ENCODE measurements at regions not wholly inside any gene's neighbourhood (a gene's known extent, or its start where the extent isn't known, plus 50 kb on each side); places are given as distances from the start of the nearest gene placed in this dataset.
"Not testable (repeated sequence)": the region's sequence is repeated elsewhere in the genome, so short reads cannot be mapped to it uniquely, and the experiment has no call there.

- Mint-ChIP-seq H3K36me3 (no peaks in the 10 kb centered on the region), H3K4me1 (no peaks in the 10 kb centered on the region), H3K27ac (no peak overlapping the region), H3K27me3 (no peaks in the 10 kb centered on the region), H3K4me3 (no peak overlapping the region), H3K9me3 (peaks cover 6 to 23% (median 14%) of the 10 kb centered on the region in 5 donors)
- no peak overlapping the region for H3K4me3 ChIP-seq (ENCODE audit: low read length)
- no peaks in the 10 kb centered on the region for H3K36me3 ChIP-seq (ENCODE audit: insufficient read depth, low read length)
- POLR2A ChIA-PET = no interaction called here
- no peak overlapping the region for H3K27ac ChIP-seq (ENCODE audit: low read depth, low read length)
- CTCF ChIA-PET = no interaction called here
- H3K27me3 ChIP-seq (ENCODE audit: insufficient read depth, low read length, poor library complexity, severe bottlenecking) = no peaks in the 10 kb centered on the region
- DNase-seq = no peak
- H3K9me3 ChIP-seq (ENCODE audit: low read length) = no peaks in the 10 kb centered on the region
- no peaks in the 10 kb centered on the region for H3K4me1 ChIP-seq (ENCODE audit: insufficient read depth, low read length)
Measured at GRCh38 chr20:55649254-55649653, 356.1 kb downstream of the CBLN4 start.

- Histone ChIP-seq H3K9me3 (ENCODE audit: low read length) (no peaks in the 10 kb centered on the region), H3K36me3 (ENCODE audit: insufficient read depth, low read length) (no peaks in the 10 kb centered on the region), H3K4me3 (ENCODE audit: low read length) (no peak overlapping the region), H3K4me1 (ENCODE audit: insufficient read depth, low read length) (no peaks in the 10 kb centered on the region), H3K27ac (ENCODE audit: low read depth, low read length) (no peak overlapping the region), H3K27me3 (ENCODE audit: insufficient read depth, low read length, poor library complexity, severe bottlenecking) (no peaks in the 10 kb centered on the region)
- Mint-ChIP-seq H3K27me3 (no peaks in the 10 kb centered on the region), H3K36me3 (no peaks in the 10 kb centered on the region), H3K4me1 (no peaks in the 10 kb centered on the region), H3K4me3 (no peak overlapping the region), H3K9me3 (peaks cover 4 to 19% (median 10%) of the 10 kb centered on the region in 5 donors), H3K27ac (no peak overlapping the region)
- CTCF ChIA-PET = no interaction called here
- no peak for DNase-seq
- POLR2A ChIA-PET = no interaction called here
Measured at GRCh38 chr20:55646851-55647250, 358.5 kb downstream of the CBLN4 start.

- no peaks in the 10 kb centered on the region for H3K27me3 Mint-ChIP-seq
- H3K4me3 Mint-ChIP-seq = no peak overlapping the region
- no peaks in the 10 kb centered on the region for H3K36me3 Mint-ChIP-seq
- H3K27ac Mint-ChIP-seq = no peak overlapping the region
- CTCF ChIA-PET = no interaction called here
- no peak overlapping the region for H3K4me3 ChIP-seq (ENCODE audit: low read length)
- no peaks in the 10 kb centered on the region for H3K4me1 ChIP-seq (ENCODE audit: insufficient read depth, low read length)
- no peaks in the 10 kb centered on the region for H3K9me3 ChIP-seq (ENCODE audit: low read length)
- peaks cover 0 to 10% (median 4%) of the 10 kb centered on the region in 5 donors for H3K9me3 Mint-ChIP-seq
- POLR2A ChIA-PET = no interaction called here
- no peak for DNase-seq
- H3K27ac ChIP-seq (ENCODE audit: low read depth, low read length) = no peak overlapping the region
- H3K27me3 ChIP-seq (ENCODE audit: insufficient read depth, low read length, poor library complexity, severe bottlenecking) = no peaks in the 10 kb centered on the region
- no peaks in the 10 kb centered on the region for H3K36me3 ChIP-seq (ENCODE audit: insufficient read depth, low read length)
- H3K4me1 Mint-ChIP-seq = no peaks in the 10 kb centered on the region
Measured at GRCh38 chr20:55641497-55641896, 363.8 kb downstream of the CBLN4 start.

GRCh38 chr20:55635870-55636269, 369.4 kb downstream of the CBLN4 start:
- no peaks in the 10 kb centered on the region for H3K27me3 Mint-ChIP-seq
- H3K27ac Mint-ChIP-seq = no peak overlapping the region
- Histone ChIP-seq H3K9me3 (ENCODE audit: low read length) (no peaks in the 10 kb centered on the region), H3K27me3 (ENCODE audit: insufficient read depth, low read length, poor library complexity, severe bottlenecking) (no peaks in the 10 kb centered on the region), H3K27ac (ENCODE audit: low read depth, low read length) (no peak overlapping the region), H3K4me3 (ENCODE audit: low read length) (no peak overlapping the region), H3K4me1 (ENCODE audit: insufficient read depth, low read length) (no peaks in the 10 kb centered on the region), H3K36me3 (ENCODE audit: insufficient read depth, low read length) (no peaks in the 10 kb centered on the region)
- DNase-seq = no peak
- no peak overlapping the region for H3K4me3 Mint-ChIP-seq
- ChIA-PET POLR2A (no interaction called here), CTCF (no interaction called here)
- H3K4me1 Mint-ChIP-seq = no peaks in the 10 kb centered on the region
- H3K36me3 Mint-ChIP-seq = no peaks in the 10 kb centered on the region
- H3K9me3 Mint-ChIP-seq = peaks cover 0 to 6% (median 3%) of the 10 kb centered on the region in 5 donors

GRCh38 chr20:55632592-55632991, 372.7 kb downstream of the CBLN4 start:
- CTCF ChIA-PET = interaction anchor here (0.5 kb wide), 1 partner anchor 331 kb away, joined by 3 read pairs; no protein-coding TSS in a partner anchor
- POLR2A ChIA-PET = no interaction called here
- H3K36me3 Mint-ChIP-seq = no peaks in the 10 kb centered on the region
- H3K4me3 Mint-ChIP-seq = no peak overlapping the region
- Histone ChIP-seq H3K36me3 (ENCODE audit: insufficient read depth, low read length) (no peaks in the 10 kb centered on the region), H3K27me3 (ENCODE audit: insufficient read depth, low read length, poor library complexity, severe bottlenecking) (no peaks in the 10 kb centered on the region), H3K27ac (ENCODE audit: low read depth, low read length) (no peak overlapping the region), H3K4me1 (ENCODE audit: insufficient read depth, low read length) (no peaks in the 10 kb centered on the region), H3K4me3 (ENCODE audit: low read length) (no peak overlapping the region), H3K9me3 (ENCODE audit: low read length) (no peaks in the 10 kb centered on the region)
- no peak overlapping the region for H3K27ac Mint-ChIP-seq
- H3K9me3 Mint-ChIP-seq = peaks cover 0 to 5% (median 0%) of the 10 kb centered on the region in 5 donors
- H3K4me1 Mint-ChIP-seq = no peaks in the 10 kb centered on the region
- no peak for DNase-seq
- H3K27me3 Mint-ChIP-seq = no peaks in the 10 kb centered on the region

GRCh38 chr20:55629143-55629542, 376.2 kb downstream of the CBLN4 start:
- H3K9me3 Mint-ChIP-seq; H3K4me3 ChIP-seq (ENCODE audit: low read length); CTCF ChIA-PET; POLR2A ChIA-PET; H3K4me1 Mint-ChIP-seq; DNase-seq; H3K27ac ChIP-seq (ENCODE audit: low read depth, low read length); H3K27me3 Mint-ChIP-seq; H3K36me3 ChIP-seq (ENCODE audit: insufficient read depth, low read length); H3K4me1 ChIP-seq (ENCODE audit: insufficient read depth, low read length); H3K36me3 Mint-ChIP-seq; H3K4me3 Mint-ChIP-seq; H3K9me3 ChIP-seq (ENCODE audit: low read length); H3K27ac Mint-ChIP-seq; H3K27me3 ChIP-seq (ENCODE audit: insufficient read depth, low read length, poor library complexity, severe bottlenecking): not testable (repeated sequence)

GRCh38 chr20:55626716-55627115, 378.6 kb downstream of the CBLN4 start:
- no peak for DNase-seq
- no peak overlapping the region for H3K4me3 Mint-ChIP-seq
- CTCF ChIA-PET = no interaction called here
- POLR2A ChIA-PET = no interaction called here
- Histone ChIP-seq H3K36me3 (ENCODE audit: insufficient read depth, low read length) (no peaks in the 10 kb centered on the region), H3K27ac (ENCODE audit: low read depth, low read length) (no peak overlapping the region), H3K27me3 (ENCODE audit: insufficient read depth, low read length, poor library complexity, severe bottlenecking) (no peaks in the 10 kb centered on the region), H3K9me3 (ENCODE audit: low read length) (no peaks in the 10 kb centered on the region), H3K4me3 (ENCODE audit: low read length) (no peak overlapping the region), H3K4me1 (ENCODE audit: insufficient read depth, low read length) (no peaks in the 10 kb centered on the region)
- peaks cover 1 to 10% (median 2%) of the 10 kb centered on the region in 5 donors for H3K9me3 Mint-ChIP-seq
- no peaks in the 10 kb centered on the region for H3K4me1 Mint-ChIP-seq
- H3K27ac Mint-ChIP-seq = no peak overlapping the region
- H3K36me3 Mint-ChIP-seq = no peaks in the 10 kb centered on the region
- H3K27me3 Mint-ChIP-seq = no peaks in the 10 kb centered on the region

GRCh38 chr20:55616367-55616766, 389.0 kb downstream of the CBLN4 start:
- no peak overlapping the region for H3K4me3 ChIP-seq (ENCODE audit: low read length)
- no peaks in the 10 kb centered on the region for H3K36me3 ChIP-seq (ENCODE audit: insufficient read depth, low read length)
- Mint-ChIP-seq H3K27ac (no peak overlapping the region), H3K27me3 (no peaks in the 10 kb centered on the region), H3K4me3 (no peak overlapping the region), H3K9me3 (peaks cover 5 to 17% (median 10%) of the 10 kb centered on the region in 5 donors), H3K36me3 (no peaks in the 10 kb centered on the region), H3K4me1 (no peaks in the 10 kb centered on the region)
- H3K9me3 ChIP-seq (ENCODE audit: low read length) = no peaks in the 10 kb centered on the region
- ChIA-PET CTCF (no interaction called here), POLR2A (no interaction called here)
- no peaks in the 10 kb centered on the region for H3K27me3 ChIP-seq (ENCODE audit: insufficient read depth, low read length, poor library complexity, severe bottlenecking)
- no peaks in the 10 kb centered on the region for H3K4me1 ChIP-seq (ENCODE audit: insufficient read depth, low read length)
- no peak overlapping the region for H3K27ac ChIP-seq (ENCODE audit: low read depth, low read length)
- DNase-seq = no peak

GRCh38 chr20:55615818-55616217, 389.5 kb downstream of the CBLN4 start:
- no peak overlapping the region for H3K4me3 Mint-ChIP-seq
- no peak for DNase-seq
- H3K36me3 Mint-ChIP-seq = no peaks in the 10 kb centered on the region
- peaks cover 5 to 18% (median 12%) of the 10 kb centered on the region in 5 donors for H3K9me3 Mint-ChIP-seq
- H3K27ac Mint-ChIP-seq = no peak overlapping the region
- Histone ChIP-seq H3K4me3 (ENCODE audit: low read length) (no peak overlapping the region), H3K4me1 (ENCODE audit: insufficient read depth, low read length) (no peaks in the 10 kb centered on the region), H3K36me3 (ENCODE audit: insufficient read depth, low read length) (no peaks in the 10 kb centered on the region), H3K9me3 (ENCODE audit: low read length) (no peaks in the 10 kb centered on the region), H3K27ac (ENCODE audit: low read depth, low read length) (no peak overlapping the region), H3K27me3 (ENCODE audit: insufficient read depth, low read length, poor library complexity, severe bottlenecking) (no peaks in the 10 kb centered on the region)
- POLR2A ChIA-PET = no interaction called here
- CTCF ChIA-PET = no interaction called here
- no peaks in the 10 kb centered on the region for H3K27me3 Mint-ChIP-seq
- no peaks in the 10 kb centered on the region for H3K4me1 Mint-ChIP-seq

All from CD8-positive, alpha-beta memory T cell (primary cell).